DOHH2 (cell line): ENCODE measurements at regions not wholly inside any gene's neighbourhood (a gene's known extent, or its start where the extent isn't known, plus 50 kb on each side); places are given as distances from the start of the nearest gene placed in this dataset.

Experiments
- H3F3A ChIP-seq: fragments of 200-600 bp; sonication (generic), shearing (Covaris generic); 2 replicates; pipeline ENCODE4 v1.6.0; 2016; ENCODE audit warnings: antibody characterized with exemption, mild to moderate bottlenecking; ENCODE audit not compliant: control insufficient read depth, insufficient read depth
- H3K27ac ChIP-seq: fragments of 200-600 bp; sonication (generic); 2 replicates; pipeline ENCODE4 v1.5.1; 2014; ENCODE audit warnings: low read depth, mild to moderate bottlenecking, low read length, moderate library complexity
- H3K27me3 ChIP-seq: fragments of 200-600 bp; sonication (generic); 2 replicates; pipeline ENCODE4 v1.6.1; 2014; ENCODE audit warnings: mild to moderate bottlenecking, low read length, mixed read lengths; ENCODE audit not compliant: control insufficient read depth
- H3K36me3 ChIP-seq: fragments of 200-600 bp; sonication (generic); 2 replicates; pipeline ENCODE4 v1.6.1; 2014; ENCODE audit warnings: mild to moderate bottlenecking, low read length, moderate library complexity, mixed read lengths; ENCODE audit not compliant: control insufficient read depth
- H3K4me1 ChIP-seq: fragments of 200-600 bp; sonication (generic); 2 replicates; pipeline ENCODE4 v1.6.1; 2014; ENCODE audit warnings: mild to moderate bottlenecking, low read length, mixed read lengths; ENCODE audit not compliant: control insufficient read depth
- H3K4me2 ChIP-seq: fragments of 200-600 bp; sonication (generic); 2 replicates; pipeline ENCODE4 v1.6.0; 2014; ENCODE audit warnings: mild to moderate bottlenecking, low read length, moderate library complexity
- H3K4me3 ChIP-seq: fragments of 200-600 bp; sonication (generic); 2 replicates; pipeline ENCODE4 v1.5.1; 2014; ENCODE audit warnings: mild to moderate bottlenecking, low read length, mixed read lengths
- H3K79me2 ChIP-seq: fragments of 200-600 bp; sonication (generic); 2 replicates; pipeline ENCODE4 v1.6.1; 2014; ENCODE audit warnings: mild to moderate bottlenecking, low read length, mixed read lengths; ENCODE audit not compliant: control insufficient read depth
- H3K9me2 ChIP-seq: fragments of 200-600 bp; sonication (generic); replicated peaks from 2 replicates; pipeline ENCODE4 v1.6.1; 2014; ENCODE audit warnings: mild to moderate bottlenecking, low read length, mixed read lengths; ENCODE audit not compliant: control insufficient read depth
- H3K9me3 ChIP-seq: fragments of 200-600 bp; sonication (generic); 2 replicates; pipeline ENCODE4 v1.6.1; 2014; ENCODE audit warnings: antibody characterized with exemption, low read length, mixed read lengths; ENCODE audit not compliant: control insufficient read depth, insufficient read depth
- H4K20me1 ChIP-seq: fragments of 200-600 bp; sonication (generic); 2 replicates; pipeline ENCODE4 v1.6.0; 2014; ENCODE audit warnings: low read depth, mild to moderate bottlenecking, antibody characterized with exemption, low read length, moderate library complexity; ENCODE audit not compliant: control insufficient read depth, insufficient read depth
- CTCF ChIP-seq: fragments of 200-600 bp; sonication (generic); IDR thresholded peaks from one replicate; pipeline ENCODE4 v1.5.1; 2014; ENCODE audit warnings: antibody characterized with exemption, mild to moderate bottlenecking, low read depth, low read length; ENCODE audit not compliant: poor library complexity, severe bottlenecking
- EZH2phosphoT487 ChIP-seq: fragments of 200-600 bp; sonication (generic); IDR thresholded peaks from 2 replicates; pipeline ENCODE4 v1.6.1; 2017; ENCODE audit warnings: borderline replicate concordance, mild to moderate bottlenecking, antibody characterized with exemption, low read length, moderate library complexity, mixed read lengths

GRCh38 chr7:98531717-98532116 is 85.4 kb upstream of the NPTX2 start:
- Histone ChIP-seq H3K4me2 (no peak overlapping the region), H3K27ac (no peak overlapping the region), H3K79me2 (no peaks in the 10 kb centered on the region), H3K4me3 (no peak overlapping the region), H3K4me1 (no peaks in the 10 kb centered on the region), H3K36me3 (no peaks in the 10 kb centered on the region), H3K9me3 (no peaks in the 10 kb centered on the region), H3K27me3 (no peaks in the 10 kb centered on the region), H3F3A (no peaks in the 10 kb centered on the region), H3K9me2 (no peaks in the 10 kb centered on the region), H4K20me1 (no peaks in the 10 kb centered on the region)
- TF ChIP-seq EZH2phosphoT487 (no peak), CTCF (peak; percentile 65)

GRCh38 chr7:98528079-98528478 is 89.0 kb upstream of the NPTX2 start:
- H3K4me3 ChIP-seq = no peak overlapping the region
- H3K9me2 ChIP-seq = no peaks in the 10 kb centered on the region
- TF ChIP-seq EZH2phosphoT487 (no peak), CTCF (no peak)

GRCh38 chr7:98526059-98526458 is 91.0 kb upstream of the NPTX2 start:
- no peaks in the 10 kb centered on the region for H3K9me2 ChIP-seq
- H3K4me1 ChIP-seq = no peaks in the 10 kb centered on the region
- no peak overlapping the region for H3K4me3 ChIP-seq
- no peaks in the 10 kb centered on the region for H4K20me1 ChIP-seq
- H3K9me3 ChIP-seq = peaks cover 8% of the 10 kb centered on the region; the same call in 1 of the 2 replicates
- no peaks in the 10 kb centered on the region for H3K79me2 ChIP-seq
- H3K4me2 ChIP-seq = no peak overlapping the region
- no peaks in the 10 kb centered on the region for H3K27me3 ChIP-seq
- H3K27ac ChIP-seq = no peak overlapping the region
- TF ChIP-seq EZH2phosphoT487 (no peak), CTCF (no peak)
- no peaks in the 10 kb centered on the region for H3K36me3 ChIP-seq
- no peaks in the 10 kb centered on the region for H3F3A ChIP-seq

More at GRCh38 chr7:98528079-98528478, 89.0 kb upstream of the NPTX2 start:
- Histone ChIP-seq H3K27ac (no peak overlapping the region), H4K20me1 (no peaks in the 10 kb centered on the region), H3K4me2 (no peak overlapping the region), H3F3A (no peaks in the 10 kb centered on the region), H3K9me3 (peaks cover 4% of the 10 kb centered on the region; the same call in 1 of the 2 replicates), H3K79me2 (no peaks in the 10 kb centered on the region), H3K36me3 (no peaks in the 10 kb centered on the region), H3K4me1 (no peaks in the 10 kb centered on the region), H3K27me3 (no peaks in the 10 kb centered on the region)
